PC-3 (cell line): ENCODE measurements at regions not wholly inside any gene's neighbourhood (a gene's known extent, or its start where the extent isn't known, plus 50 kb on each side); places are given as distances from the start of the nearest gene placed in this dataset.

Experiments
- ATAC-seq: fragments of 200-7000 bp; cut with Tn5 transposase; 2 replicates; pipeline ENCODE4 v1.9.1; 2020; ENCODE audit warnings: mild to moderate bottlenecking, moderate library complexity
- BruUV-seq: library from RNA; stranded (reverse); fragments of 400-500 nt; replicated peaks from 2 replicates; lab custom pipeline; 2021; lab: Mats Ljungman, UMichigan
- CTCF ChIA-PET: fragments of 300-600 bp; sonication (Branson Sonifier 250); formaldehyde crosslinking; loops from one replicate; lab custom pipeline; 2022; ENCODE audit warnings: antibody characterized with exemption; lab: Charles Lee
- POLR2A ChIA-PET: fragments of 300-600 bp; sonication (Branson Sonifier 250); formaldehyde crosslinking; loops from one replicate; lab custom pipeline; 2022; ENCODE audit warnings: antibody characterized with exemption; ENCODE audit not compliant: unreplicated experiment; lab: Charles Lee
- DNase-seq: peaks from one replicate; pipeline ENCODE4 v3.0.0-alpha.2; 2015
- H2AFZ ChIP-seq: fragments of 300-600 bp; sonication (generic); 2 replicates; pipeline ENCODE4 v1.6.0; 2016; ENCODE audit warnings: antibody characterized with exemption, low read length
- H3F3A ChIP-seq: fragments of 300-600 bp; sonication (generic); one replicate; pipeline ENCODE4 v1.6.0; 2017; ENCODE audit warnings: antibody characterized with exemption, low read length, control low read depth, mild to moderate bottlenecking; ENCODE audit not compliant: unreplicated experiment
- H3K27ac ChIP-seq: fragments of 300-600 bp; sonication (generic); 2 replicates; pipeline ENCODE4 v1.5.1; 2016; ENCODE audit warnings: mild to moderate bottlenecking, low read length
- H3K27me3 ChIP-seq: fragments of 300-600 bp; sonication (generic); 2 replicates; pipeline ENCODE4 v1.6.1; 2016; ENCODE audit warnings: low read length, mixed read lengths
- H3K36me3 ChIP-seq: fragments of 300-600 bp; sonication (generic); 2 replicates; pipeline ENCODE4 v1.6.1; 2016; ENCODE audit warnings: low read depth, mixed run types, low read length, mixed read lengths
- H3K4me1 ChIP-seq: fragments of 300-600 bp; sonication (generic); 2 replicates; pipeline ENCODE4 v1.5.1; 2016; ENCODE audit warnings: low read length; ENCODE audit not compliant: insufficient read depth
- H3K4me2 ChIP-seq: fragments of 300-600 bp; sonication (generic); 2 replicates; pipeline ENCODE4 v1.6.0; 2016; ENCODE audit warnings: low read length
- H3K4me3 ChIP-seq: fragments of 300-600 bp; sonication (generic); 2 replicates; pipeline ENCODE4 v1.5.1; 2016; ENCODE audit warnings: mild to moderate bottlenecking, low read length, mixed read lengths
- H3K79me2 ChIP-seq: fragments of 300-600 bp; sonication (generic); 2 replicates; pipeline ENCODE4 v1.6.1; 2017; ENCODE audit warnings: low read length, mixed read lengths
- H3K9ac ChIP-seq: fragments of 300-600 bp; sonication (generic); 2 replicates; pipeline ENCODE4 v1.6.0; 2016; ENCODE audit warnings: mild to moderate bottlenecking, low read length
- H3K9me2 ChIP-seq: fragments of 300-600 bp; sonication (generic); replicated peaks from 2 replicates; pipeline ENCODE4 v1.6.1; 2016; ENCODE audit warnings: mixed run types, low read length, mixed read lengths
- H3K9me3 ChIP-seq: fragments of 300-600 bp; sonication (generic); 2 replicates; pipeline ENCODE4 v1.6.1; 2016; ENCODE audit warnings: low read length, mixed read lengths
- H4K20me1 ChIP-seq: fragments of 300-600 bp; sonication (generic); 2 replicates; pipeline ENCODE4 v1.6.1; 2016; ENCODE audit warnings: low read length, mixed read lengths
- EZH2 ChIP-seq: fragments of 300-600 bp; sonication (generic); IDR thresholded peaks from one replicate; pipeline ENCODE4 v1.6.1; 2017; ENCODE audit warnings: antibody characterized with exemption, mild to moderate bottlenecking, low read length; ENCODE audit not compliant: unreplicated experiment
- EZH2phosphoT487 ChIP-seq: fragments of 300-600 bp; sonication (generic); IDR thresholded peaks from 2 replicates; pipeline ENCODE4 v1.6.1; 2018; ENCODE audit warnings: mild to moderate bottlenecking, antibody characterized with exemption, low read length, borderline replicate concordance
- intact Hi-C: fragments of 100-400 bp; cut with micrococcal nuclease; formaldehyde crosslinking; loops from 2 replicates; pipeline ENCODE4 v1.9.0; 2023
- TF ChIP-seq, protein P1 (sequence below): fragments of 300-600 bp; sonication (generic); conservative IDR thresholded peaks from 2 replicates; pipeline ENCODE4 v1.5.1; 2017; ENCODE audit warnings: antibody characterized with exemption, low read depth, mild to moderate bottlenecking, low read length

DNA sequence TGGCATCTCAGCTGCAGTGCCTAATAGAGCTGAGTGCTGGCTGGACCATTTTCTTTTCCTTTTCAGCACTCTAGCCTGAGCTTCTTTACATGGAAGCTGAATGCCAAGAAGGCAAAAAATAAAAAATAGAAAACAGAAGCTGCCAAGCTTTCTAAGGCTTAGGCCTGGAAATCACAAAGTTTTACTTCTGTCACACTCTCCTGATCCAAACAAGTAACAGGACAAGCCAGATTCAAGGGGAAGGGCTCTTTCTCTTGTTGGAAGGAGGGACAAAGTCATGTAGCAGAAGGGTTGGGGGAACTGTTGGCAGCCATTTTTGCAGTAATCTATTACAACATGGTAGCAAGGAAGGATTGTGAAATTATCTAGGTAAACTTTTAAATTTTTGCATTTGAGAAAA, 131.8 kb downstream of the MSL3 start:
- Histone ChIP-seq H3K9me3 (peaks cover 4% of the 10 kb centered on the region; the same call in 1 of the 2 replicates), H3F3A (no peaks in the 10 kb centered on the region), H3K27ac (no peak overlapping the region), H3K4me1 (peaks cover 28% of the 10 kb centered on the region), H3K36me3 (no peaks in the 10 kb centered on the region), H3K9ac (no peak overlapping the region), H3K27me3 (no peaks in the 10 kb centered on the region), H3K9me2 (no peaks in the 10 kb centered on the region), H3K79me2 (no peaks in the 10 kb centered on the region), H4K20me1 (no peaks in the 10 kb centered on the region), H2AFZ (no peak overlapping the region), H3K4me2 (no peak overlapping the region), H3K4me3 (no peak overlapping the region)
- BruUV-seq, result no TSS peak
- ChIA-PET POLR2A (no interaction called here), CTCF (no interaction called here)
- intact Hi-C loops, result no loop called here
- ATAC-seq (no peak), DNase-seq (no peak)
- TF ChIP-seq EZH2phosphoT487 (no peak), EZH2 (no peak)
- TF ChIP-seq, protein P1, sequence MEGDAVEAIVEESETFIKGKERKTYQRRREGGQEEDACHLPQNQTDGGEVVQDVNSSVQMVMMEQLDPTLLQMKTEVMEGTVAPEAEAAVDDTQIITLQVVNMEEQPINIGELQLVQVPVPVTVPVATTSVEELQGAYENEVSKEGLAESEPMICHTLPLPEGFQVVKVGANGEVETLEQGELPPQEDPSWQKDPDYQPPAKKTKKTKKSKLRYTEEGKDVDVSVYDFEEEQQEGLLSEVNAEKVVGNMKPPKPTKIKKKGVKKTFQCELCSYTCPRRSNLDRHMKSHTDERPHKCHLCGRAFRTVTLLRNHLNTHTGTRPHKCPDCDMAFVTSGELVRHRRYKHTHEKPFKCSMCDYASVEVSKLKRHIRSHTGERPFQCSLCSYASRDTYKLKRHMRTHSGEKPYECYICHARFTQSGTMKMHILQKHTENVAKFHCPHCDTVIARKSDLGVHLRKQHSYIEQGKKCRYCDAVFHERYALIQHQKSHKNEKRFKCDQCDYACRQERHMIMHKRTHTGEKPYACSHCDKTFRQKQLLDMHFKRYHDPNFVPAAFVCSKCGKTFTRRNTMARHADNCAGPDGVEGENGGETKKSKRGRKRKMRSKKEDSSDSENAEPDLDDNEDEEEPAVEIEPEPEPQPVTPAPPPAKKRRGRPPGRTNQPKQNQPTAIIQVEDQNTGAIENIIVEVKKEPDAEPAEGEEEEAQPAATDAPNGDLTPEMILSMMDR, result no peak

DNA sequence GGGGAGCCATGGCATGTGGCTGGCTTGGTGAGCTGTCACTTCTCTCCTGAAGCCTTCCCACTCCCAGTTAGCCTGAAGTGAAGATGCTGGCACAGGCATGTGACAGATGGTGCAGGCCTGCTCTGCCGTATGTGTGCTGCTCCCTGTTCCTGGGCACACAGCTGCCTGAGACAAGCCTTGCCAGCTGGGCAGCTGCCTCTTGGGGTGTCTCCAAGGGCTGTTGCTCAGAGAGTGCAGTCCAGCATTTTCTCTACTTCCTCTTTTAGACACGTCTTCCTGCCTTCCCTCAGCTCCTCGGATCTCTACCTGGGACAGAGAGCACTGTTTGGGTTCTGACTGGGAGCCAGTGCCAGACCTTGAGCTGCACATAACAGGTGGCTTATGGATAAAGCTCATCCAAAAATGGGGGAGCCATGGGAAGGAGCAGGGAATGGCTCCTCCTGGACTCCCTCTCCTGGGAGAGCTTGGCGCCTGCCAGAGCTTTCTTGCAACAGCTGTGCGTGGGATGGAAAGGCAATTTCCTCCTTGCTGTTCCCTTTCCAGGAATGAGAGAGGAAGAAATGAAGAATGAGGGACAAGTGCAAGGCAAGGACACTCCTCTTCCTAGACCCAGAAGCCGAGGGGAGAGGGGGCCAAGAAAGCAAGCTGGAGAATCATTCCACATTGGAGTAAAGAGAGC, 132.9 kb downstream of the MSL3 start:
- DNase-seq, result no peak
- no TSS peak for BruUV-seq

More for the DNA sequence above, 132.9 kb downstream of the MSL3 start:
- Histone ChIP-seq H3K9ac (no peak overlapping the region), H2AFZ (no peak overlapping the region), H3K9me2 (no peaks in the 10 kb centered on the region), H3K27me3 (no peaks in the 10 kb centered on the region), H4K20me1 (no peaks in the 10 kb centered on the region), H3K36me3 (no peaks in the 10 kb centered on the region), H3K4me2 (no peak overlapping the region), H3K4me1 (peaks cover 28% of the 10 kb centered on the region), H3K4me3 (no peak overlapping the region), H3K79me2 (no peaks in the 10 kb centered on the region), H3K9me3 (peaks cover 4% of the 10 kb centered on the region; the same call in 1 of the 2 replicates), H3K27ac (no peak overlapping the region), H3F3A (no peaks in the 10 kb centered on the region)
- CTCF ChIA-PET, result no interaction called here
- intact Hi-C loops, result no loop called here
- no peak for ATAC-seq
- POLR2A ChIA-PET, result no interaction called here
- no peak for TF ChIP-seq EZH2phosphoT487
- no peak for TF ChIP-seq EZH2
- TF ChIP-seq, protein P1, result no peak
